Adrenal gland (tissue), 5 donors: ENCODE measurements at regions not wholly inside any gene's neighbourhood (a gene's known extent, or its start where the extent isn't known, plus 50 kb on each side); places are given as distances from the start of the nearest gene placed in this dataset.

ENCODE experiments used
- CTCF ChIP-seq, 6 experiments: fragments of 450-650 bp in 4 of 6; fragments of 200-600 bp in 2 of 6; sonication (generic) in 1 of 6; IDR thresholded peaks; 1 replicate in 5 of 6; 2 replicates in 1 of 6; pipeline versions ENCODE4 v1.5.1 to v1.8.0; 2016 to 2021; ENCODE audit warnings: antibody characterized with exemption in 6 of 6, mild to moderate bottlenecking in 2 of 6, moderate library complexity in 1 of 6
- POLR2A ChIP-seq, 2 donors: fragments of 450-650 bp; IDR thresholded peaks; one replicate each; pipeline ENCODE4 v1.6.1; 2017; ENCODE audit warnings: antibody characterized with exemption in 2 of 2, mild to moderate bottlenecking in 2 of 2, moderate library complexity in 1 of 2
- donor health status: DM: no; HTN: no; CAD: no.

- TF ChIP-seq CTCF (IDR thresholded peaks at IDR 0.05) (no peak), POLR2A (IDR thresholded peaks at IDR 0.05) (no peak)
Measured at GRCh38 chr2:37872192-37872750, 52.8 kb upstream of the RMDN2 start.
